SK-N-MC (cell line): ENCODE measurements at regions not wholly inside any gene's neighbourhood (a gene's known extent, or its start where the extent isn't known, plus 50 kb on each side); places are given as distances from the start of the nearest gene placed in this dataset.

ENCODE experiments used
- EZH2 ChIP-seq: fragments of 200-600 bp; sonication (generic); IDR thresholded peaks from one replicate; pipeline ENCODE4 v1.6.1; 2017; ENCODE audit warnings: antibody characterized with exemption
- FOXP2 ChIP-seq: optimal IDR thresholded peaks from 2 replicates; pipeline ENCODE3; 2011; ENCODE audit warnings: mild to moderate bottlenecking, moderate library complexity; ENCODE audit not compliant: insufficient read depth; ENCODE audit errors: extremely low read length, control extremely low read depth

DNA sequence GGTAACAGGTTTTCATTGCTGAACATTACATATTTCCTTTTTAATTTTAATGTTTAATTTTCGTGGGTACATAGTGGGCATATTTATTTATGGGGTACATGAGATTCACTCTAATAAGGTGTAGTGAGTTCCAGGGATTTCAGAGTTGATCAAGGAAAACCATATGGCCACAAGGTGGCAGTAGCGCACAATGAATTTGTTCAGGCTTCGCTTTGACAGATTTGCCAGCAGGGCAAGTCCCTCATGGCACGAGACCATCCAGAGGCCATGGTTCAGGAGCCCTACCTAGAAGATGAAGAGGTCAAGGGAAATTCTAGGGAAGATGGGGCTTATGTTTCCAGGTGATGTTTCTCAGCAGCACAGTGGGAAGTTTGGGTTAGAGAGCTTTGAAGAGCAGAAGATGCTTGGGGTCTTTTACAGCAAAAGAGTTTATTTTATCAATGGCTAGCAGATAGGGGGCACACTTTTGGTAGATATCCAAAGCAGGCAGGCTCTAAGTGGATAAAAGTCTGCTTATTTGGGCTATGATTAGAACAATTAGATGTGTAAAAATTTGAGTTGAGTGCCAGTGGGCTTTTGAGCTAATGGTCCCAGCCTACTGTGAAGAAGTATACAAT is 1004.4 kb downstream of the AACS start:
- TF ChIP-seq EZH2, result no peak
- TF ChIP-seq FOXP2, result no peak
